Neural cell (in vitro differentiated cells): ENCODE measurements at regions not wholly inside any gene's neighbourhood (a gene's known extent, or its start where the extent isn't known, plus 50 kb on each side); places are given as distances from the start of the nearest gene placed in this dataset.

Experiments
- H2AFZ ChIP-seq: fragments of 200-600, 300-800 bp; sonication (generic), shearing (Covaris generic); 2 replicates; pipeline ENCODE4 v1.6.0; 2014; ENCODE audit warnings: low read depth, mild to moderate bottlenecking, antibody characterized with exemption, low read length, moderate library complexity
- H3F3A ChIP-seq: fragments of 200-600 bp; shearing (Covaris generic); 2 replicates; pipeline ENCODE4 v1.6.1; 2016; ENCODE audit warnings: mild to moderate bottlenecking, moderate library complexity, mixed read lengths, antibody characterized with exemption, low read length; ENCODE audit not compliant: insufficient read depth, poor library complexity, severe bottlenecking
- H3K27ac ChIP-seq: fragments of 200-600, 300-800 bp; sonication (generic), shearing (Covaris generic); 2 replicates; pipeline ENCODE4 v1.5.1; 2014; ENCODE audit warnings: mild to moderate bottlenecking, low read length, moderate library complexity
- H3K27me3 ChIP-seq: fragments of 300-800, 200-600 bp; sonication (generic), shearing (Covaris generic); 2 replicates; pipeline ENCODE4 v1.6.0; 2014; ENCODE audit warnings: mild to moderate bottlenecking, low read depth, low read length, moderate library complexity; ENCODE audit not compliant: insufficient read depth
- H3K36me3 ChIP-seq: fragments of 300-800, 200-600 bp; sonication (generic), shearing (Covaris generic); 2 replicates; pipeline ENCODE4 v1.5.1; 2014; ENCODE audit warnings: mild to moderate bottlenecking, antibody characterized with exemption, low read length, moderate library complexity; ENCODE audit not compliant: insufficient read depth
- H3K4me2 ChIP-seq: fragments of 300-800, 200-600 bp; sonication (generic), shearing (Covaris generic); 2 replicates; pipeline ENCODE4 v1.6.0; 2014; ENCODE audit warnings: mild to moderate bottlenecking, low read length
- H3K4me3 ChIP-seq: fragments of 300-800, 200-600 bp; sonication (generic), shearing (Covaris generic); 2 replicates; pipeline ENCODE4 v1.5.1; 2014; ENCODE audit warnings: mild to moderate bottlenecking, low read length, moderate library complexity
- H3K79me2 ChIP-seq: fragments of 200-600 bp; shearing (Covaris generic); replicated peaks from 2 replicates; pipeline ENCODE4 v1.6.0; 2014; ENCODE audit warnings: mild to moderate bottlenecking, low read length, moderate library complexity; ENCODE audit not compliant: insufficient read depth
- H3K9ac ChIP-seq: fragments of 300-800, 200-600 bp; sonication (generic), shearing (Covaris generic); 2 replicates; pipeline ENCODE4 v1.6.1; 2016; ENCODE audit warnings: mild to moderate bottlenecking, low read length, mixed read lengths
- H3K9me2 ChIP-seq: fragments of 200-600 bp; shearing (Covaris generic); 2 replicates; pipeline ENCODE4 v1.6.1; 2016; ENCODE audit warnings: mild to moderate bottlenecking, low read length, mixed read lengths; ENCODE audit not compliant: insufficient read depth
- H3K9me3 ChIP-seq: fragments of 200-600, 300-800 bp; sonication (generic), shearing (Covaris generic); 2 replicates; pipeline ENCODE4 v1.6.1; 2016; ENCODE audit warnings: mild to moderate bottlenecking, mixed run types, low read length, moderate library complexity, mixed read lengths
- H4K20me1 ChIP-seq: fragments of 200-600 bp; shearing (Covaris generic); 2 replicates; pipeline ENCODE4 v1.6.1; 2016; ENCODE audit warnings: mild to moderate bottlenecking, mixed run types; ENCODE audit not compliant: insufficient read depth
- CTCF ChIP-seq: fragments of 450-650 bp; IDR thresholded peaks from 2 replicates; pipeline ENCODE4 v1.5.1; 2014; ENCODE audit warnings: antibody characterized with exemption, mild to moderate bottlenecking, moderate library complexity; ENCODE audit not compliant: poor library complexity, severe bottlenecking
- EP300 ChIP-seq: fragments of 450-650 bp; conservative IDR thresholded peaks from 2 replicates; pipeline ENCODE4 v1.6.1; 2014; ENCODE audit warnings: antibody characterized with exemption, mild to moderate bottlenecking, moderate library complexity; ENCODE audit not compliant: poor library complexity, severe bottlenecking
- EZH2 ChIP-seq: fragments of 200-600, 300-800 bp; shearing (Covaris generic), sonication (generic); IDR thresholded peaks from 2 replicates; pipeline ENCODE4 v1.6.1; 2014; ENCODE audit warnings: antibody characterized with exemption, low read length, borderline replicate concordance, mild to moderate bottlenecking; ENCODE audit not compliant: insufficient read depth, poor library complexity, severe bottlenecking
- MXI1 ChIP-seq: fragments of 450-650 bp; conservative IDR thresholded peaks from 2 replicates; pipeline ENCODE4 v1.6.1; 2014; ENCODE audit warnings: antibody characterized with exemption, mild to moderate bottlenecking; ENCODE audit not compliant: poor library complexity, severe bottlenecking
- POLR2AphosphoS5 ChIP-seq: IDR thresholded peaks from 2 replicates; pipeline ENCODE4 v1.6.1; 2012
- RAD21 ChIP-seq: fragments of 450-650 bp; conservative IDR thresholded peaks from 2 replicates; pipeline ENCODE4 v1.6.1; 2014; ENCODE audit warnings: antibody characterized with exemption, mild to moderate bottlenecking, moderate library complexity
- REST ChIP-seq: IDR thresholded peaks from 2 replicates; pipeline ENCODE4 v1.6.1; 2012; ENCODE audit warnings: borderline replicate concordance
- SMC3 ChIP-seq: fragments of 450-650 bp; conservative IDR thresholded peaks from 2 replicates; pipeline ENCODE4 v1.6.1; 2014; ENCODE audit warnings: antibody characterized with exemption, mild to moderate bottlenecking, moderate library complexity; ENCODE audit not compliant: poor library complexity
- TAF1 ChIP-seq: IDR thresholded peaks from 2 replicates; pipeline ENCODE4 v1.6.1; 2012; ENCODE audit warnings: low read depth

GRCh38 chr6:86782328-86782727 lies 155.0 kb upstream of the HTR1E start:
- no peak for TF ChIP-seq MXI1
- TF ChIP-seq CTCF = no peak
- no peaks in the 10 kb centered on the region for H3F3A ChIP-seq
- no peak overlapping the region for H2AFZ ChIP-seq
- H3K27ac ChIP-seq = no peak overlapping the region
- no peaks in the 10 kb centered on the region for H3K27me3 ChIP-seq
- H3K9ac ChIP-seq = no peak overlapping the region
- no peaks in the 10 kb centered on the region for H3K79me2 ChIP-seq
- no peak overlapping the region for H3K4me2 ChIP-seq
- no peaks in the 10 kb centered on the region for H3K9me2 ChIP-seq
- H4K20me1 ChIP-seq = no peaks in the 10 kb centered on the region
- no peaks in the 10 kb centered on the region for H3K36me3 ChIP-seq
- H3K9me3 ChIP-seq = no peaks in the 10 kb centered on the region
- no peak overlapping the region for H3K4me3 ChIP-seq

GRCh38 chr6:86780923-86781322 lies 156.4 kb upstream of the HTR1E start:
- Histone ChIP-seq H4K20me1 (no peaks in the 10 kb centered on the region), H3K4me2 (no peak overlapping the region), H3K27me3 (no peaks in the 10 kb centered on the region), H3K9me2 (no peaks in the 10 kb centered on the region), H3F3A (no peaks in the 10 kb centered on the region), H3K9ac (no peak overlapping the region), H3K27ac (no peak overlapping the region), H3K9me3 (no peaks in the 10 kb centered on the region), H3K4me3 (no peak overlapping the region), H2AFZ (no peak overlapping the region), H3K36me3 (no peaks in the 10 kb centered on the region), H3K79me2 (no peaks in the 10 kb centered on the region)
- TF ChIP-seq RAD21 = no peak
- TF ChIP-seq EP300 = no peak
- TF ChIP-seq TAF1 = no peak
- TF ChIP-seq MXI1 = no peak
- TF ChIP-seq EZH2 = no peak
- TF ChIP-seq POLR2AphosphoS5 = no peak
- no peak for TF ChIP-seq REST
- no peak for TF ChIP-seq SMC3
- no peak for TF ChIP-seq CTCF
